ENCODE measurements at regions not wholly inside any gene's neighbourhood (a gene's known extent, or its start where the extent isn't known, plus 50 kb on each side); places are given as distances from the start of the nearest gene placed in this dataset.
"Not testable (repeated sequence)": the region's sequence is repeated elsewhere in the genome, so short reads cannot be mapped to it uniquely, and the experiment has no call there.

DNA sequence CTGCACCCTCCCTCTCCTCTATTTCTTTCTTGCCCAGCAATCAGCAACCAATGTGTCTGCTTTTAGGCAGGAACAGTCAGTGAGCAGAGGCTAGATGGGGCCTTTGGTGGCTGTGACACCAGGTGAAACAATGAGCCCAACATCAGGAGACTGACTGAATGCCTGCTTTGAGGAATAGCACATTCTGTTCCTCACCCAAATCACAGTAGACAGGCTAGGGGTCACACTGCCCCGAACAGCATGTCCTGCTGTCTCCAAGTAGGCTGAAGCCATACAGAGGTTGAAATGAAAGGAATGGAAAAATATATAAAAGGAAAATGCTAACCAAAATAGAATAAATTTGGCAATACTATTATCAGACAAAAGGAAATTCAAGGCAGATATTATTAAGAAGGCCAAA lies 122.5 kb upstream of the GDNF start:
- no peak for DNase-seq (ENCODE audit: low spot score)

DNA sequence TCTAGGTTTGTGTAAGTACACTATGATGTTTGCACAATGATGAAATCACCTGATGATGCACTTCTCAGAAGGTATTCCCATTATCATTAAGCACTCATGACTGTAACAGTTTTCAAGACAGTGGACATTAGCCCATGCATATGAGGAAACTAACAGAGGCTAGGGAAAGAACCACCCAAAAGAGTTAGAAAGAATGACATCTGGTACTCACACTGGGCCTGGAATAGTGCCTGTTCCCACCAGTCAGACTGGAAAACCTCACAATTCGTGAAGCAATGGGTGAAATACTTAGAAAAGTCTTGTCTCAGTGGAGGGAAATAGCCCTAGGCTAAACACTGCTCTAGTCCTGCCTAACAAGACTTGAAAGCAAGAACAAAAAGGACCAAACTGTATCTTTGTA lies 117.4 kb upstream of the GDNF start:
- DNase-seq (ENCODE audit: low spot score), result no peak

- no peak for DNase-seq (ENCODE audit: low spot score)
Measured at GRCh38 chr5:37955748-37956147, 115.9 kb upstream of the GDNF start.

DNA sequence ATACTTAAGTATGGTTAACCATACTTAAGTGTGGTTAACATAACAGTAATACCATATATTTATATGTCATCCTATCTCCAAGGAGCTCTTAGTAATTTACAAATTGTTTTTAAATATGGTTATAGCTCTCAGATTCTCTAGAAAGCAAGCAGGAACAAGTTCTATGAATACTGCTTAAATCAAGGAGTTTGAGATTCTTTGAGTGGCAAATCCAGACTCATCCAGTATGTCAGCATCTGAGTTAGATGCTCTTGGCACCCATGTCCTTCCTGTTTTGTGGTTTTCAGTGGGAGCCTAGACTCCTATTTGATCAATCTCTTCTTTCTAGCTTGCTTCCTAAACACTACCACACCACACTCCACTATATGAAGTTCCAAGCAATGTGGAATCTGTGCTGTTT lies 114.7 kb upstream of the GDNF start:
- DNase-seq (ENCODE audit: low spot score), result no peak

- DNase-seq (ENCODE audit: low spot score), result no peak
Measured at GRCh38 chr5:37951946-37952721, 112.3 kb upstream of the GDNF start.

DNA sequence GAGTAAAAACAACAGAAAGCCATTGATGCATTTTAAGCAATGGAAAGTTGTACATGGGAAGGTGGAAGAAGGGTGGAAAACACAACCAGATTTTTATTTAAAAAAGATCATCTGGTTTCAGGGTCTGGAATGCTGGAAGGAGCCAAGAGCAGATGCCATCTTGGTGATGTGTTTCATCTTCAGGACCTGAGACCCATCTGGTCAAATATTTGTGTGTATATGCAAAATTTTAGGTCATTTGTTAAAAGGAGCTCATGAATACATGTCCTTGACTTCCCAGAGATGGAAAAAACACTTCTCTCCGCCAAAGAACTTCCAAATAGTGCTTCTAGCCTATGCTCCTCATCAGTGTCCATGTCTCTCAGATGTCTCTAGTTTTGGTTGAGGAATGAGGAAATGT lies 110.6 kb upstream of the GDNF start:
- no peak for DNase-seq (ENCODE audit: low spot score)

DNA sequence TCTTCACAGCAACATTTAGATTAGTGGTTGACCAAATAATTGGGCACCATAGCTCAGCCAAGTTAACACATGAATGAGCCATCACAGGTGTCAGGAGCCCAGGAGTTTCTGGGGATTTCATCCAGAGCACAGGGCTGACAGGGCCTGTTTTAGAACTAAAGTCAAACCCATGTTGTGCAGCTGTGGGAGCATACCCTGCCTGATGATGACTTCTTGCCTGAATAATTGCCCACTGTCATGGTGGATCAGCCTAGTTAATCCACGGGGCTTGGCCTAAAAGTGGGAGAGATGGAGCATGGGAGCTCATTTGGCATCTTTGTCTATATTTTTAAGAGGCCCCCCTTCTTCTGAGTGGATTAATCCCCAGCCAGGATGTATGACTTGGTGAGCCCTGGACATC lies 105.6 kb upstream of the GDNF start:
- DNase-seq (ENCODE audit: low spot score), result no peak

- not testable (repeated sequence) for DNase-seq (ENCODE audit: low spot score)
Measured at GRCh38 chr5:37943136-37943535, 103.3 kb upstream of the GDNF start.

DNA sequence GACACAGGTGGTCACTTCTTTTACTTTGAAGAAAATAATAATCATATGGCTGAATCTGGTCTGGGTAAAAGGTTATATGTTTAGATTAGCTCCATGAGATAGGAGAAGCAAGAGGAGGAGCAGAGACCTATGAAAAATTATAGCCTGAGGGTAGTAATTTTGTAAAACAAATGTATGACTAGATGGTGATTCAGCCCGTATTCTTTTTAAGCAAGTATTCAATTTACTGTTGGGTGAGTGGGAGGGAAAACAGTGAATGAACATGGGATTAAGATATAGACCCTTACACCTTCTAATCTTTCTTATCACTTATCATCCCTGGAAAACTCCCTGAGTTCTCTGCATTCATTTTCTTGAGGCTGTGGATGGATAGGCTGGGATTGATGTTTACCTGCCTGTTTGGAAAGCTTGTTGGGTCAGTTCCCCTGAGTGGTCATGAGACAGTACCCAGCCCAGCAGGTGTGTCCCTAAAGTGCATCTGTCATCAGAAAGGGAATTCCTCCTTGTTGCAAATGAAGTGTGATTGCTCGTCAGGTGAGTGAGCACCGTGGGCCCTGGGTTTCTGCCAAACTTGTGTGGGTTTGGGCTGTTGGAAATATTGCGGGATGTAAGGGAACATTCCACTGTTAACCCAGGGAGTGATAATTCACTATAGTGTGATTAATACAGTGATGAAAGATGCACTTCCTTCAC lies 101.2 kb upstream of the GDNF start:
- no peak for DNase-seq (ENCODE audit: low spot score)

- DNase-seq (ENCODE audit: low spot score), result no peak
Measured at GRCh38 chr5:37938861-37939260, 99.0 kb upstream of the GDNF start.

DNA sequence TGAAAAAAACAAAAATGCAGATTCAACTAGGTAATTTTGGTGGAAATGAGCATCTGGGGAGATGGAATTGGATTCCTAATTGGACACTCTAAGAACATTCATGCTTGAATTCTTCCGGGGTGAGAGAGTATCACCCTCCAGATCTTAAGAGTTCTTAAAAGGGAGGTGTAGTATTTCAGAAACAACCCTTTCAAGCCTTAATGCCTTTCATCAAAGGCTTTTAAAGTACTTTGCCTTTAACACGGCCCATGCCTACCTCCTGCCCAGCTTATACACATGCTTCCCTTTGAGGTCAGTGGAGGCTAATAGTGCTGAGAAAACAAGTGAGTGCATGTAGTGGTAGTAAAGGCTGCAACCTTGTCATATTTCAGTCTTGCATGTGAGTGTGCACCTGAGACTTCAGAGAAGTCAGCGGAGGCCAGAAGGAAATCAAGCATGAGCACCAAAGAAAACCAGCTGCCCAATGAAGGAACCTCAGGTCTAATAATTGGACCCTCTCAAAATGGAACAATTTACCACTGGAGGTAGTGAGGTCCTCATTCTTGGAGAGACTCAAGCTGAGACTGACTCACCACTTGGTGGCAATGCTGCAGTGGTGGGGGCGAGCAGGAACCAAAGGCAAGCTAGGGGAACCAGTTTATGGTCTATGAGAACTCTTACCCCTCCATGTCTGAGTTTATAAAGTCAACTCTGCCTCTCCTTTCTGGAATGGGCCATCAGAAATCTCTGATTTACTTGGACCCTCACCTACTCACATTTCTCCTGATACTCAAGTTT lies 98.4 kb upstream of the GDNF start:
- no peak for DNase-seq (ENCODE audit: low spot score)

DNA sequence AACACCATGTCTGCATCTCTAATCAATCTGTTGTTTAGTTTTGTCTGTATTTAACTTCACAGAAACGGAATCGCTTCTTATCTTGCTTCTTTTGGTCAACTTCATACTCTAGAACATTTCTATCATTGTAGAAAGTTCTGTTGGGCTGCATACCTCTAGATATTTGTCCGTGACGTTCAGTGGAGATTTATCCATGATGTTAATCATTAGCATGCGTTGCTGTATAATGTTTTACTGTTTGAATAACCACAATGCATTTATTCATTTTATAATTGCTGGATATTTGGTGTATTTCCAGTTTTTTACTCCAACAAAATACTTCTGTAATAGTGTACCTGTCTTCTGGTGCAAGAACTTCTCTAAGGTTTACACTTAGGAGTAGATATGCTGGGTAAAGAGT lies 96.2 kb upstream of the GDNF start:
- DNase-seq (ENCODE audit: low spot score), result no peak

DNA sequence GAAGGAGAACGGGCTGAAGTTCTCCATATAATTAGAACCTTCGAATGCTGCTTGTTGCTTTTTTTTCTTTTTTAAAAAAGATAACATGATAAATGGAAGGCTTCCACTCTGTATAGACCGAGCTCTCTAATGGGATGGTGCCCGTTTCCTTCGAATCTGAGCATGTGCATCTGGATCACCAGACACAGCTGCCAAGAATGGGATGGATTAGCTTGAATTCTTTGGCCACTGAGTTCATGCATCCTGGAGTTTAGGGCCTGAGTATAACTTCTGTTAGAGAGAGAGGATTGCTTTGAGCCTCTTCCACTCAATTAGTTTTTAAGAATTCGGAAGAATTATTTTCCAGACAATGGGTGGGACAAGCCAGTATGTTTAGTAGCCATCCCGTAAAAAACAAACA lies 93.7 kb upstream of the GDNF start:
- DNase-seq (ENCODE audit: low spot score), result no peak

DNA sequence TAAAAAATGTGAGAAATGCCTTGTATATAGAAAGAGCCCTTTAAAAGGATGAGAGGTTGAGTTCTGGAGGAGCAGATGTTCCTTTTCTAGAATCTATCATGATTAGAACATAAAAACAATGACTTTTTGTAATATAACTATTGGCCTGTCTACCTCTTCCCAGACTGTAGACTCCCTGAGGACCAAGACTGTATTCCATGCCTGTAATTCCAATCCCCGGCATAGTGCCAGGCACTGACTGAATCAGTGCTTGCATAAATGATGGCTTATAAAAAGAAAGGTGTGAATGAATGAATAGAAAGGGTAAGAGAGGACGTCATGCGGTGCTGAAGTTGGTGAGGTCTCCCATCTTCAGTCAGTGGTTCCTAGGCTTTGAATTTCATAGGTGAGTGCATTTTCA lies 92.6 kb upstream of the GDNF start:
- DNase-seq (ENCODE audit: low spot score), result no peak

- DNase-seq (ENCODE audit: low spot score), result no peak
Measured at GRCh38 chr5:37931541-37931940, 91.7 kb upstream of the GDNF start.

GRCh38 chr5:37930350-37930749 lies 90.5 kb upstream of the GDNF start:
- no peak for DNase-seq (ENCODE audit: low spot score)

DNA sequence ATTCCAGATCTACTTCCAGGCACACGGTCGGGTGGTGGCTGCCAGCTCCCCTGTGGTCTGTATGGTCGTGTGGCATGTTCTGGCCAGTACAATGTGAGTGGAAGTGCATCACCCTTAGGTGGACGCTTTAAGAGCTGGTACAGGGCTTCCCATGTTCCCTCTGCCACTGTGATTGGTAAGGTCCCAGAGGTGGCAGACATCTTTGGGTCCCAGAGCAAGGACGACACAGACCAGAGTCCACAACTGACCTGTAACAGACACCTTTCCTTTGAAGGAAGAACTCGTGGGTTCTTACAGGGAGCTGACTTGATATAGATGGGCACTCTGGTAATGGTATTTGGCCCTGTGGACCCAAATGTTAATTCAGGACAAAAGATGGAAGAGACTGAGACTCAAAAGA lies 90.0 kb upstream of the GDNF start:
- DNase-seq (ENCODE audit: low spot score), result no peak

DNA sequence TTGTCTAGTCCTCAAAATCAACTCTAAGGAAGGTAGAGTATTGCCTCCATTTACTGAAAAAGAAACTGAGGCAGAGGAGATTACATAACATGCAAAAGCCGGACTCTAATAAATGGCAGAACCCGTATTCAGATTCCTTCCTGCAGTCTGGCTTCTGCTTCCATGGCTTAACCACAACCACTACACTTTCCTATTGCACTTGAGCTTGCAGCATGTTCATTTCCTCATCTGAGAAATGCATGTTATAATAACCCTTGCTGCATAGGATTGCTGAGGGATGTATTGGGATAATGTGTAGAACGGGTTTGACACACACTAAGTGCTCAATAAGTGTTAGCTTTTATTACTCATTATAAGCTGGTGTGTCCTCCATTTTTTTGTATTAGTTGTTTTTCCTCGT lies 87.9 kb upstream of the GDNF start:
- DNase-seq (ENCODE audit: low spot score), result not testable (repeated sequence)

- DNase-seq (ENCODE audit: low spot score), result no peak
Measured at GRCh38 chr5:37926732-37927131, 86.9 kb upstream of the GDNF start.

DNA sequence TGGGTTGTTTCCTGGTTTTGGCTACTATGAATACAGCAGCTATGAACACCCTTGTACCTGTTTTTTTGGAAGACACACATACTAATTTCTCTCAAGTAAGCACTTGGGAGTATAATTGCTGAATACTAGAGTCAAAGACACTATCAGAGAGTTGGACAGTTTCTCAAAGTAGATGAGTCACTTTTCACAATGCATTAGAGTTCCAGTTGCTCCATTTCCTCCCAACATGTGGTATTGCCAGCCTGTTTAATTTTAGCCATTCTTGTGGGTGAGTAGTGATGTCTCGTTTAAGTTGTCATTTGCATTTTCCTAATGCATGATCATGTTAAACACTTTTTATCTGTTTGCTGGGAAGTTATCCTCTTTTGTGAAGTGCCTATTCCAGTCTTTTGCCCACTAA lies 81.6 kb upstream of the GDNF start:
- DNase-seq (ENCODE audit: low spot score), result no peak

GRCh38 chr5:37918424-37918823 lies 78.6 kb upstream of the GDNF start:
- DNase-seq (ENCODE audit: low spot score), result no peak

- DNase-seq (ENCODE audit: low spot score), result no peak
Measured at GRCh38 chr5:37916525-37916924, 76.7 kb upstream of the GDNF start.

Data from A172 (cell line).